ENCODE measurements at regions not wholly inside any gene's neighbourhood (a gene's known extent, or its start where the extent isn't known, plus 50 kb on each side); places are given as distances from the start of the nearest gene placed in this dataset.

GRCh38 chr13:111612886-111613285 lies 292.4 kb downstream of the TEX29 start:
- WGBS (ENCODE audit: extremely low coverage, insufficient read length, low lambda C conversion rate) = no CpG with 5 or more reads among the region's 10 CpGs
- no peak overlapping the region for H2AFZ ChIP-seq (ENCODE audit: low read length)

More at GRCh38 chr13:111612886-111613285, 292.4 kb downstream of the TEX29 start:
- Histone ChIP-seq H3K56ac (ENCODE audit: insufficient read length, low read depth, low read length) (no peak overlapping the region), H2BK120ac (ENCODE audit: low read depth, low read length, poor library complexity, severe bottlenecking) (no peak overlapping the region), H3K79me2 (ENCODE audit: insufficient read depth, low read length) (no peaks in the 10 kb centered on the region), H2BK5ac (ENCODE audit: insufficient read length, low read length) (no peak overlapping the region), H3K23ac (ENCODE audit: insufficient read length, low read depth, low read length) (no peak overlapping the region), H3K79me1 (ENCODE audit: insufficient read depth, low read depth, low read length, poor library complexity, severe bottlenecking) (no peaks in the 10 kb centered on the region), H3K9me3 (ENCODE audit: control insufficient read depth, low read depth, low read length) (no peaks in the 10 kb centered on the region), H4K20me1 (ENCODE audit: control insufficient read depth, insufficient read depth, insufficient read length) (no peaks in the 10 kb centered on the region), H3K23me2 (ENCODE audit: insufficient read length, low read depth, low read length, poor library complexity, severe bottlenecking) (no peaks in the 10 kb centered on the region), H3K4ac (ENCODE audit: low read depth, low read length) (no peak overlapping the region), H3K27me3 (ENCODE audit: insufficient read depth, low read length) (no peaks in the 10 kb centered on the region), H3K9ac (ENCODE audit: extremely low read depth, insufficient read length, low read length) (no peak overlapping the region), H3K14ac (ENCODE audit: insufficient read depth, low read length) (no peak overlapping the region), H4K91ac (ENCODE audit: insufficient read length, low read depth, low read length) (no peak overlapping the region), H3K18ac (ENCODE audit: insufficient read length, low read depth, low read length) (no peak overlapping the region), H3K4me1 (ENCODE audit: insufficient read depth, low read length) (no peaks in the 10 kb centered on the region), H2AK5ac (ENCODE audit: insufficient read length, low read length) (no peak overlapping the region), H3K27ac (ENCODE audit: insufficient read length, low read depth, low read length) (no peak overlapping the region), H4K8ac (replicated peaks; ENCODE audit: insufficient read length, low read depth, low read length) (no peak overlapping the region), H3K4me2 (ENCODE audit: insufficient read depth, insufficient read length, low read length) (no peak overlapping the region), H4K5ac (ENCODE audit: insufficient read length, low read depth, low read length) (no peak overlapping the region), H2BK15ac (ENCODE audit: low read depth, low read length) (no peak overlapping the region), H3T11ph (ENCODE audit: low read length) (no peak overlapping the region), H2BK12ac (ENCODE audit: insufficient read length, low read depth, low read length) (no peak overlapping the region), H2BK20ac (ENCODE audit: low read depth, low read length, poor library complexity, severe bottlenecking) (no peak overlapping the region)
- H3K36me3 Mint-ChIP-seq (ENCODE audit: insufficient read depth in 1 of 3, low read depth in 3 of 3) = no peaks in the 10 kb centered on the region; a peak in 1 of 7 replicates
- DNase-seq = peak; percentile 11
- peaks cover 0 to 5% of the 10 kb centered on the region in 2 experiments; a peak in 2 of 4 replicates for H3K4me1 Mint-ChIP-seq
- TF ChIP-seq CTCF (conservative IDR thresholded peaks at IDR 0.05) = no peak
- H3K27me3 Mint-ChIP-seq (ENCODE audit: low read depth) = no peaks in the 10 kb centered on the region; the same call in 1 of the 2 replicates
- H3K27ac Mint-ChIP-seq = no peak overlapping the region
- H3K9me3 Mint-ChIP-seq = no peaks in the 10 kb centered on the region
- H3K4me3 Mint-ChIP-seq = no peak overlapping the region
